OCI-M1 (cell line): ENCODE measurements at regions not wholly inside any gene's neighbourhood (a gene's known extent, or its start where the extent isn't known, plus 50 kb on each side); places are given as distances from the start of the nearest gene placed in this dataset.

Experiments used
- DNase-seq: peaks from one replicate; lab custom pipeline; 2025; lab: John Stamatoyannopoulos, UW

- no peak for DNase-seq
Observed at GRCh38 chr13:22091222-22091970, 420.5 kb downstream of the FGF9 start.

GRCh38 chr13:22091971-22092300 is 421.1 kb downstream of the FGF9 start:
- no peak for DNase-seq

GRCh38 chr13:22092791-22093560 is 422.1 kb downstream of the FGF9 start:
- DNase-seq = no peak

- DNase-seq = no peak
Observed at GRCh38 chr13:22095794-22096193, 424.9 kb downstream of the FGF9 start.

GRCh38 chr13:22099585-22099984 is 428.7 kb downstream of the FGF9 start:
- no peak for DNase-seq

- DNase-seq = no peak
Observed at GRCh38 chr13:22102271-22102670, 431.4 kb downstream of the FGF9 start.

GRCh38 chr13:22103046-22104027 is 432.5 kb downstream of the FGF9 start:
- DNase-seq = peak; percentile 25

- DNase-seq = no peak
Observed at GRCh38 chr13:22106058-22106457, 435.2 kb downstream of the FGF9 start.

GRCh38 chr13:22107549-22107948 is 436.7 kb downstream of the FGF9 start:
- DNase-seq = no peak

- no peak for DNase-seq
Observed at GRCh38 chr13:22108283-22108942, 437.5 kb downstream of the FGF9 start.

GRCh38 chr13:22108979-22109378 is 438.1 kb downstream of the FGF9 start:
- no peak for DNase-seq

GRCh38 chr13:22110368-22110767 is 439.5 kb downstream of the FGF9 start:
- DNase-seq = peak; percentile 1

GRCh38 chr13:22111152-22111783 is 440.4 kb downstream of the FGF9 start:
- DNase-seq = peak; percentile 6

- no peak for DNase-seq
Observed at GRCh38 chr13:22111961-22112360, 441.1 kb downstream of the FGF9 start.

- DNase-seq = no peak
Observed at GRCh38 chr13:22112956-22113745, 442.3 kb downstream of the FGF9 start.

GRCh38 chr13:22114630-22115311 is 443.9 kb downstream of the FGF9 start:
- peak; percentile 33 for DNase-seq

GRCh38 chr13:22118158-22118557 is 447.3 kb downstream of the FGF9 start:
- no peak for DNase-seq

GRCh38 chr13:22120646-22121045 is 449.8 kb downstream of the FGF9 start:
- no peak for DNase-seq

- DNase-seq = no peak
Observed at GRCh38 chr13:22121146-22121739, 450.4 kb downstream of the FGF9 start.
